RCC 7860 (cell line): ENCODE measurements at regions not wholly inside any gene's neighbourhood (a gene's known extent, or its start where the extent isn't known, plus 50 kb on each side); places are given as distances from the start of the nearest gene placed in this dataset.

Experiments used
- DNase-seq: peaks from one replicate; pipeline ENCODE4 v3.0.0-alpha.2; 2015; ENCODE audit warnings: low spot score
- FAIRE-seq: peaks from 2 replicates; lab custom pipeline; 2012; peaks lifted over from hg19 to GRCh38; lab: Jason Lieb, UNC

- DNase-seq (no peak), FAIRE-seq (no peak)
Observed at GRCh38 chr12:115209230-115209629, 525.3 kb upstream of the TBX3 start.

GRCh38 chr12:115208098-115208497, 524.1 kb upstream of the TBX3 start:
- no peak for FAIRE-seq
- no peak for DNase-seq

GRCh38 chr12:115207216-115207915, 523.4 kb upstream of the TBX3 start:
- FAIRE-seq (no peak), DNase-seq (no peak)

- DNase-seq (no peak), FAIRE-seq (no peak)
Observed at GRCh38 chr12:115206801-115207200, 522.8 kb upstream of the TBX3 start.

GRCh38 chr12:115205755-115206308, 521.9 kb upstream of the TBX3 start:
- FAIRE-seq (no peak), DNase-seq (no peak)

GRCh38 chr12:115204957-115205754, 521.2 kb upstream of the TBX3 start:
- no peak for FAIRE-seq
- DNase-seq = peak; percentile 46

GRCh38 chr12:115203701-115204100, 519.7 kb upstream of the TBX3 start:
- DNase-seq (no peak), FAIRE-seq (no peak)

GRCh38 chr12:115201966-115202365, 518.0 kb upstream of the TBX3 start:
- no peak for FAIRE-seq
- DNase-seq = no peak

- FAIRE-seq = no peak
- no peak for DNase-seq
Observed at GRCh38 chr12:115199831-115200230, 515.9 kb upstream of the TBX3 start.

GRCh38 chr12:115194857-115195256, 510.9 kb upstream of the TBX3 start:
- no peak for FAIRE-seq
- DNase-seq = no peak

- FAIRE-seq (no peak), DNase-seq (no peak)
Observed at GRCh38 chr12:115194448-115194847, 510.5 kb upstream of the TBX3 start.

- DNase-seq (no peak), FAIRE-seq (no peak)
Observed at GRCh38 chr12:115191342-115191741, 507.4 kb upstream of the TBX3 start.

- FAIRE-seq = no peak
- no peak for DNase-seq
Observed at GRCh38 chr12:115190010-115190770, 506.2 kb upstream of the TBX3 start.

GRCh38 chr12:115185506-115185905, 501.5 kb upstream of the TBX3 start:
- DNase-seq (no peak), FAIRE-seq (no peak)

GRCh38 chr12:115183752-115184151, 499.8 kb upstream of the TBX3 start:
- no peak for FAIRE-seq
- DNase-seq = no peak

- DNase-seq = no peak
- FAIRE-seq = no peak
Observed at GRCh38 chr12:115177899-115178298, 493.9 kb upstream of the TBX3 start.

- no peak for FAIRE-seq
- DNase-seq = no peak
Observed at GRCh38 chr12:115176741-115177400, 492.9 kb upstream of the TBX3 start.

- FAIRE-seq (no peak), DNase-seq (no peak)
Observed at GRCh38 chr12:115174920-115175319, 490.9 kb upstream of the TBX3 start.

- no peak for FAIRE-seq
- DNase-seq = no peak
Observed at GRCh38 chr12:115172521-115172920, 488.5 kb upstream of the TBX3 start.

- DNase-seq = no peak
- no peak for FAIRE-seq
Observed at GRCh38 chr12:115169981-115170380, 486.0 kb upstream of the TBX3 start.
